ENCODE measurements at regions not wholly inside any gene's neighbourhood (a gene's known extent, or its start where the extent isn't known, plus 50 kb on each side); places are given as distances from the start of the nearest gene placed in this dataset.
A peak's percentile ranks its signal among the peaks of the same experiment; 100 is the strongest.

- peak; percentile 4 for DNase-seq (ENCODE audit: low read depth)
Measured at GRCh38 chr4:19349416-19349815, 902.3 kb upstream of the SLIT2 start.

GRCh38 chr4:19348746-19349145 lies 903.0 kb upstream of the SLIT2 start:
- no peak for DNase-seq (ENCODE audit: low read depth)

- DNase-seq (ENCODE audit: low read depth), result no peak
Measured at GRCh38 chr4:19346636-19347035, 905.1 kb upstream of the SLIT2 start.

- DNase-seq (ENCODE audit: low read depth), result peak; percentile 1
Measured at GRCh38 chr4:19329631-19330030, 922.1 kb upstream of the SLIT2 start.

- DNase-seq (ENCODE audit: low read depth), result no peak
Measured at GRCh38 chr4:19329077-19329476, 922.6 kb upstream of the SLIT2 start.

- no peak for DNase-seq (ENCODE audit: low read depth)
Measured at GRCh38 chr4:19327364-19327763, 924.3 kb upstream of the SLIT2 start.

GRCh38 chr4:19324184-19324583 lies 927.5 kb upstream of the SLIT2 start:
- no peak for DNase-seq (ENCODE audit: low read depth)

GRCh38 chr4:19319607-19320006 lies 932.1 kb upstream of the SLIT2 start:
- DNase-seq (ENCODE audit: low read depth), result no peak

- no peak for DNase-seq (ENCODE audit: low read depth)
Measured at GRCh38 chr4:19317377-19317776, 934.3 kb upstream of the SLIT2 start.

- no peak for DNase-seq (ENCODE audit: low read depth)
Measured at GRCh38 chr4:19314116-19314515, 937.6 kb upstream of the SLIT2 start.

GRCh38 chr4:19309378-19309777 lies 942.3 kb upstream of the SLIT2 start:
- peak; percentile 26 for DNase-seq (ENCODE audit: low read depth)

- no peak for DNase-seq (ENCODE audit: low read depth)
Measured at GRCh38 chr4:19304028-19304427, 947.7 kb upstream of the SLIT2 start.

GRCh38 chr4:19301527-19301926 lies 950.2 kb upstream of the SLIT2 start:
- DNase-seq (ENCODE audit: low read depth), result no peak

- DNase-seq (ENCODE audit: low read depth), result no peak
Measured at GRCh38 chr4:19300213-19300612, 951.5 kb upstream of the SLIT2 start.

GRCh38 chr4:19298998-19299397 lies 952.7 kb upstream of the SLIT2 start:
- DNase-seq (ENCODE audit: low read depth), result no peak

- DNase-seq (ENCODE audit: low read depth), result no peak
Measured at GRCh38 chr4:19293781-19294180, 957.9 kb upstream of the SLIT2 start.

- DNase-seq (ENCODE audit: low read depth), result no peak
Measured at GRCh38 chr4:19293080-19293479, 958.6 kb upstream of the SLIT2 start.

GRCh38 chr4:19286924-19287323 lies 964.8 kb upstream of the SLIT2 start:
- DNase-seq (ENCODE audit: low read depth), result no peak

GRCh38 chr4:19285146-19285545 lies 966.6 kb upstream of the SLIT2 start:
- no peak for DNase-seq (ENCODE audit: low read depth)

- no peak for DNase-seq (ENCODE audit: low read depth)
Measured at GRCh38 chr4:19278665-19279064, 973.0 kb upstream of the SLIT2 start.

- no peak for DNase-seq (ENCODE audit: low read depth)
Measured at GRCh38 chr4:19266566-19266965, 985.1 kb upstream of the SLIT2 start.

- DNase-seq (ENCODE audit: low read depth), result no peak
Measured at GRCh38 chr4:19262467-19262866, 989.2 kb upstream of the SLIT2 start.

- no peak for DNase-seq (ENCODE audit: low read depth)
Measured at GRCh38 chr4:19260346-19260745, 991.4 kb upstream of the SLIT2 start.

- no peak for DNase-seq (ENCODE audit: low read depth)
Measured at GRCh38 chr4:19259920-19260319, 991.8 kb upstream of the SLIT2 start.
